ENCODE measurements at regions not wholly inside any gene's neighbourhood (a gene's known extent, or its start where the extent isn't known, plus 50 kb on each side); places are given as distances from the start of the nearest gene placed in this dataset.

DNA sequence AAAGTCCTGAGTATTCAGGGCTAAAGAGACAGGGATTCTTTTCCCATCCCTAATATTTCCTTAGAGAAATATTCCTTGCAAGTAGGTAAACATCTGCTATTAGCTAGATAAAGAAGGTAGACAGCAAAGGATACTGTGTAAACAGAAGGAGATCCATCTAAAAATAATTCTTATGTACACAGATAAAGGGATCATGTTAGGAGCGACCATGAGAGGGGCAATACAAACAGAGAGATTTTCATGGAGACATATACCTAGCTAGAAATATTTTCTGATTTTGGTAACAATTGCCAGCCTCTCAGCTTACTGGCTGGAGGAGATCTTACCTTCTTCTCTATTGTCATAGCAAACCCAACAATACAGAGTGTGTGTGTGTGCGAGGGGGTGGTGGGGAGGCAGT lies 184.6 kb upstream of the DMAC1 start:
- Histone ChIP-seq H3K27ac (no peak overlapping the region), H3K36me3 (ENCODE audit: insufficient read depth, low read length) (no peaks in the 10 kb centered on the region), H3K9me3 (ENCODE audit: low read depth, low read length) (no peaks in the 10 kb centered on the region), H3K4me3 (no peak overlapping the region), H3K9ac (ENCODE audit: insufficient read length) (no peak overlapping the region)
- DNase-seq (ENCODE audit: low read depth, low spot score): no peak
- TF ChIP-seq EZH2 (IDR thresholded peaks at IDR 0.05): no peak
- no peak for TF ChIP-seq POLR2AphosphoS5 (IDR thresholded peaks at IDR 0.05; ENCODE audit: borderline replicate concordance, low read depth, low read length)
- no peak for TF ChIP-seq FOXP2 (optimal IDR thresholded peaks at IDR 0.05; ENCODE audit: control extremely low read depth, extremely low read length, insufficient read depth)

GRCh38 chr9:7983490-7983889 lies 183.9 kb upstream of the DMAC1 start:
- no peak for DNase-seq (ENCODE audit: low read depth, low spot score)
- Histone ChIP-seq H3K36me3 (ENCODE audit: insufficient read depth, low read length) (no peaks in the 10 kb centered on the region), H3K27ac (no peak overlapping the region), H3K9me3 (ENCODE audit: low read depth, low read length) (no peaks in the 10 kb centered on the region), H3K4me3 (no peak overlapping the region), H3K9ac (ENCODE audit: insufficient read length) (no peak overlapping the region)
- no peak for TF ChIP-seq EZH2 (IDR thresholded peaks at IDR 0.05)
- no peak for TF ChIP-seq POLR2AphosphoS5 (IDR thresholded peaks at IDR 0.05; ENCODE audit: borderline replicate concordance, low read depth, low read length)
- no peak for TF ChIP-seq FOXP2 (optimal IDR thresholded peaks at IDR 0.05; ENCODE audit: control extremely low read depth, extremely low read length, insufficient read depth)

DNA sequence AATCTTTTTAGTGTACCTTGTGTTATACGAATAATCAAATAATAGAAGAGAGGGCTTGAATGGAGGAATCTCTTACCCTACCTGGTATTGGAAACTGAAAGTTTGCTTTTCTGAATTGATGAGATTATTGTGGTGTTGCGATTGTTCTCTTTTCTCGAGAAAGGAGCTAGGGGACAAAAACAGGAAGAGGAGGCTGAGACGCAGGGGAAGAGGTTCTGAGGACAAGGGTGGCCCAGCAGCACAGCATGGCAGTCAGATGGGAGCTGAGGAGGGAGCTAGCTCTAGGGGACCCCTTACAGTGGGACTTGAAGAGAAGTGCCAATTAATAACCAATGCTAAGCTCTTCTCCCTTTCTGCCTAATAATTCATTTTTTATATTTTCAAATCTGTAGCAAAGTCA lies 183.3 kb upstream of the DMAC1 start:
- no peaks in the 10 kb centered on the region for H3K36me3 ChIP-seq (ENCODE audit: insufficient read depth, low read length)
- no peak overlapping the region for H3K4me3 ChIP-seq
- H3K27ac ChIP-seq: no peak overlapping the region
- no peak overlapping the region for H3K9ac ChIP-seq (ENCODE audit: insufficient read length)
- TF ChIP-seq EZH2 (IDR thresholded peaks at IDR 0.05) (no peak), FOXP2 (optimal IDR thresholded peaks at IDR 0.05; ENCODE audit: control extremely low read depth, extremely low read length, insufficient read depth) (no peak), POLR2AphosphoS5 (IDR thresholded peaks at IDR 0.05; ENCODE audit: borderline replicate concordance, low read depth, low read length) (no peak)
- no peak for DNase-seq (ENCODE audit: low read depth, low spot score)
- no peaks in the 10 kb centered on the region for H3K9me3 ChIP-seq (ENCODE audit: low read depth, low read length)

- no peak overlapping the region for H3K4me3 ChIP-seq
- DNase-seq (ENCODE audit: low read depth, low spot score): no peak
- no peak overlapping the region for H3K27ac ChIP-seq
- no peaks in the 10 kb centered on the region for H3K9me3 ChIP-seq (ENCODE audit: low read depth, low read length)
- no peak overlapping the region for H3K9ac ChIP-seq (ENCODE audit: insufficient read length)
- TF ChIP-seq EZH2 (IDR thresholded peaks at IDR 0.05) (no peak), FOXP2 (optimal IDR thresholded peaks at IDR 0.05; ENCODE audit: control extremely low read depth, extremely low read length, insufficient read depth) (no peak), POLR2AphosphoS5 (IDR thresholded peaks at IDR 0.05; ENCODE audit: borderline replicate concordance, low read depth, low read length) (no peak)
- H3K36me3 ChIP-seq (ENCODE audit: insufficient read depth, low read length): no peaks in the 10 kb centered on the region
Measured at GRCh38 chr9:7980691-7981289, 181.2 kb upstream of the DMAC1 start.

DNA sequence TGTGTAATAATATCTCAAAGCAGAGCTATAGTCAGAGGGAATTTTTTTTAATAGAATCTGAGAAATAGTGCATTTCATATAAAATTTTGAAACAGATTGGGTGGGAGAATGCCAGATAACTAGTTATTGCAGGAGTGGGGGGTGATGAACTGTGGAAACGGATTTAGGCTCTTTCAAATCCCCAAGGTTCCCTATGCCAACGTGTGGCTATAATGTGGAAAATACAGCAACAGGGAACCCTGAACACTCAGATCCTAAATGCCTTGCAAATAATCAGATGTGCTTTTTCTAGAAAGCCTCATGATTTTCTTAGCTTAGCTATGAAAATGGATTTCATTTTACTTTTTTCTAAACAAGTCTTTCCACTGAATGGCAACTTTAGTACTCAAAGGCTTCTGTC lies 180.5 kb upstream of the DMAC1 start:
- Histone ChIP-seq H3K36me3 (ENCODE audit: insufficient read depth, low read length) (no peaks in the 10 kb centered on the region), H3K27ac (no peak overlapping the region), H3K4me3 (no peak overlapping the region), H3K9ac (ENCODE audit: insufficient read length) (no peak overlapping the region), H3K9me3 (ENCODE audit: low read depth, low read length) (no peaks in the 10 kb centered on the region)
- no peak for DNase-seq (ENCODE audit: low read depth, low spot score)
- no peak for TF ChIP-seq EZH2 (IDR thresholded peaks at IDR 0.05)

DNA sequence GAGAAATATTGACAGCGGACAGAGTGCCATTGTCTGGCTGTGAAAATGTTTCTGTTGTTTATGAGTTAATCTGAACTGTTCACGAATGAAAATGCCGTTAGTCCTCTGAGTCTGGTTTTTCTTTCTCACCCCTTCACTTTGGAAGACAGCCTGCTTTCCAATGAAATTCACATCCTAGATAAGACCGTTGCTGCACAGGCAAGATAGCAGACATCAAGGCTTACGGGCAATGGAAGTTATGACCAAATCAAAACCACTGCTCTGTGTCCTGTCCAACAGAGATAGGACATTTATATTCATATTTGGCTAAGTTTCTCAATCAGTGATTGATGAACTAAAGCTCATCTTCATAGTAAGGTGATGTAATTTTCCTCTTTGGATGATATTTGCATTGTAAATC lies 180.0 kb upstream of the DMAC1 start:
- Histone ChIP-seq H3K27ac (no peak overlapping the region), H3K9me3 (ENCODE audit: low read depth, low read length) (no peaks in the 10 kb centered on the region), H3K9ac (ENCODE audit: insufficient read length) (no peak overlapping the region), H3K4me3 (no peak overlapping the region), H3K36me3 (ENCODE audit: insufficient read depth, low read length) (no peaks in the 10 kb centered on the region)
- no peak for TF ChIP-seq FOXP2 (optimal IDR thresholded peaks at IDR 0.05; ENCODE audit: control extremely low read depth, extremely low read length, insufficient read depth)
- TF ChIP-seq POLR2AphosphoS5 (IDR thresholded peaks at IDR 0.05; ENCODE audit: borderline replicate concordance, low read depth, low read length): no peak
- no peak for TF ChIP-seq EZH2 (IDR thresholded peaks at IDR 0.05)
- no peak for DNase-seq (ENCODE audit: low read depth, low spot score)

GRCh38 chr9:7977586-7977985 lies 178.0 kb upstream of the DMAC1 start:
- Histone ChIP-seq H3K9ac (ENCODE audit: insufficient read length) (no peak overlapping the region), H3K9me3 (ENCODE audit: low read depth, low read length) (no peaks in the 10 kb centered on the region), H3K27ac (no peak overlapping the region), H3K36me3 (ENCODE audit: insufficient read depth, low read length) (no peaks in the 10 kb centered on the region), H3K4me3 (no peak overlapping the region)
- TF ChIP-seq POLR2AphosphoS5 (IDR thresholded peaks at IDR 0.05; ENCODE audit: borderline replicate concordance, low read depth, low read length) (no peak), FOXP2 (optimal IDR thresholded peaks at IDR 0.05; ENCODE audit: control extremely low read depth, extremely low read length, insufficient read depth) (no peak), EZH2 (IDR thresholded peaks at IDR 0.05) (no peak)
- DNase-seq (ENCODE audit: low read depth, low spot score): no peak

DNA sequence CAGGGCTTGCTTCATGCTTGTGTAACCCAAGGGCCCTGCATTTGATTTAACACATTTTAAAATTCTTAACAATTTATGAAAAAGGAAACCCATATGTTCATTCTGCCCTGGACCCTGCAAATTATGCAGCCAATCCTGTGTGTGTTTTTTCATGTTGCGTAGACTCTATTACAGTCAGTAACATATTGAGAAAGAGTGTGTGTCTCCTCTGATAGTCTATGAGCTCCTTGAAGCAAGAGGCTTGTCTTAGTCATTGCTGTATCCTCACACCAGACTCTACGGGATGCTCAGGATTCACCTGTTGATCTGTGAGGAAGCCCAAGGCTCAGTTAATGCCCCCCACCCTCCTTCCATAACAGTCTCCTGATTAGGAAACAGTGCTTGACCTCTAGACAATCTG lies 177.3 kb upstream of the DMAC1 start:
- Histone ChIP-seq H3K27ac (no peak overlapping the region), H3K4me3 (no peak overlapping the region), H3K36me3 (ENCODE audit: insufficient read depth, low read length) (no peaks in the 10 kb centered on the region), H3K9ac (ENCODE audit: insufficient read length) (no peak overlapping the region), H3K9me3 (ENCODE audit: low read depth, low read length) (no peaks in the 10 kb centered on the region)
- TF ChIP-seq FOXP2 (optimal IDR thresholded peaks at IDR 0.05; ENCODE audit: control extremely low read depth, extremely low read length, insufficient read depth) (no peak), EZH2 (IDR thresholded peaks at IDR 0.05) (no peak), POLR2AphosphoS5 (IDR thresholded peaks at IDR 0.05; ENCODE audit: borderline replicate concordance, low read depth, low read length) (no peak)
- DNase-seq (ENCODE audit: low read depth, low spot score): no peak

GRCh38 chr9:7976167-7976755 lies 176.7 kb upstream of the DMAC1 start:
- no peak overlapping the region for H3K9ac ChIP-seq (ENCODE audit: insufficient read length)
- DNase-seq (ENCODE audit: low read depth, low spot score): no peak
- TF ChIP-seq POLR2AphosphoS5 (IDR thresholded peaks at IDR 0.05; ENCODE audit: borderline replicate concordance, low read depth, low read length) (no peak), FOXP2 (optimal IDR thresholded peaks at IDR 0.05; ENCODE audit: control extremely low read depth, extremely low read length, insufficient read depth) (no peak), EZH2 (IDR thresholded peaks at IDR 0.05) (no peak)
- no peak overlapping the region for H3K4me3 ChIP-seq
- H3K36me3 ChIP-seq (ENCODE audit: insufficient read depth, low read length): no peaks in the 10 kb centered on the region
- no peak overlapping the region for H3K27ac ChIP-seq
- no peaks in the 10 kb centered on the region for H3K9me3 ChIP-seq (ENCODE audit: low read depth, low read length)
